ENCODE measurements at regions not wholly inside any gene's neighbourhood (a gene's known extent, or its start where the extent isn't known, plus 50 kb on each side); places are given as distances from the start of the nearest gene placed in this dataset.

- TF ChIP-seq, protein P1, sequence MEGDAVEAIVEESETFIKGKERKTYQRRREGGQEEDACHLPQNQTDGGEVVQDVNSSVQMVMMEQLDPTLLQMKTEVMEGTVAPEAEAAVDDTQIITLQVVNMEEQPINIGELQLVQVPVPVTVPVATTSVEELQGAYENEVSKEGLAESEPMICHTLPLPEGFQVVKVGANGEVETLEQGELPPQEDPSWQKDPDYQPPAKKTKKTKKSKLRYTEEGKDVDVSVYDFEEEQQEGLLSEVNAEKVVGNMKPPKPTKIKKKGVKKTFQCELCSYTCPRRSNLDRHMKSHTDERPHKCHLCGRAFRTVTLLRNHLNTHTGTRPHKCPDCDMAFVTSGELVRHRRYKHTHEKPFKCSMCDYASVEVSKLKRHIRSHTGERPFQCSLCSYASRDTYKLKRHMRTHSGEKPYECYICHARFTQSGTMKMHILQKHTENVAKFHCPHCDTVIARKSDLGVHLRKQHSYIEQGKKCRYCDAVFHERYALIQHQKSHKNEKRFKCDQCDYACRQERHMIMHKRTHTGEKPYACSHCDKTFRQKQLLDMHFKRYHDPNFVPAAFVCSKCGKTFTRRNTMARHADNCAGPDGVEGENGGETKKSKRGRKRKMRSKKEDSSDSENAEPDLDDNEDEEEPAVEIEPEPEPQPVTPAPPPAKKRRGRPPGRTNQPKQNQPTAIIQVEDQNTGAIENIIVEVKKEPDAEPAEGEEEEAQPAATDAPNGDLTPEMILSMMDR (IDR thresholded peaks at IDR 0.05 in 4 of 5, conservative IDR thresholded peaks at IDR 0.05 in 1 of 5): no peak
- TF ChIP-seq POLR2A (IDR thresholded peaks at IDR 0.05): no peak
Observed at GRCh38 chr5:171647043-171647903, 138.3 kb upstream of the SMIM23 start.

Data from gastrocnemius medialis (tissue), 4 donors.